Panc1 (cell line): ENCODE measurements at regions not wholly inside any gene's neighbourhood (a gene's known extent, or its start where the extent isn't known, plus 50 kb on each side); places are given as distances from the start of the nearest gene placed in this dataset.

Source experiments
- ATAC-seq: fragments of 200-7000 bp; cut with Tn5 transposase; 2 replicates; pipeline ENCODE4 v1.9.1; 2020; ENCODE audit warnings: mild to moderate bottlenecking, moderate library complexity
- BruUV-seq: library from RNA; stranded (reverse); fragments of 400-500 nt; replicated peaks from 2 replicates; lab custom pipeline; 2021; lab: Mats Ljungman, UMichigan
- CTCF ChIA-PET: fragments of 300-600 bp; sonication (Branson Sonifier 250); formaldehyde crosslinking; loops from one replicate; lab custom pipeline; 2022; ENCODE audit warnings: antibody characterized with exemption; lab: Charles Lee
- POLR2A ChIA-PET: fragments of 300-600 bp; sonication (Branson Sonifier 250); formaldehyde crosslinking; loops from one replicate; lab custom pipeline; 2022; ENCODE audit warnings: antibody characterized with exemption; lab: Charles Lee
- DNase-seq: peaks from one replicate; pipeline ENCODE4 v3.0.0-alpha.2; 2010; ENCODE audit warnings: low read depth, low spot score
- H3K27ac ChIP-seq: 2 replicates; pipeline ENCODE4 v1.5.1; 2011; ENCODE audit warnings: mild to moderate bottlenecking, low read length, inconsistent platforms
- H3K27me3 ChIP-seq: fragments of 200-500 bp; sonication (Bioruptor generic); 2 replicates; pipeline ENCODE4 v1.6.0; 2014; ENCODE audit warnings: low read length, inconsistent platforms; ENCODE audit not compliant: control insufficient read depth, insufficient read depth
- H3K36me3 ChIP-seq: fragments of 200-500 bp; sonication (Bioruptor generic); 2 replicates; pipeline ENCODE4 v1.5.1; 2014; ENCODE audit warnings: inconsistent platforms, mild to moderate bottlenecking, low read length, moderate library complexity; ENCODE audit not compliant: control insufficient read depth, insufficient read depth
- H3K4me1 ChIP-seq: 2 replicates; pipeline ENCODE4 v1.5.1; 2011; ENCODE audit warnings: inconsistent platforms, mild to moderate bottlenecking, low read length, moderate library complexity; ENCODE audit not compliant: control insufficient read depth, insufficient read depth
- H3K4me3 ChIP-seq, 2 experiments: 2 replicates each; pipeline ENCODE4 v1.5.1; 2011 to 2012; ENCODE audit warnings: low read depth in 2 of 2, low read length in 2 of 2, mild to moderate bottlenecking in 2 of 2, inconsistent platforms in 1 of 2, moderate library complexity in 1 of 2
- H3K9me3 ChIP-seq: fragments of 200-500 bp; sonication (Bioruptor generic); 2 replicates; pipeline ENCODE4 v1.5.1; 2014; ENCODE audit warnings: low read depth, mild to moderate bottlenecking, inconsistent platforms, low read length, moderate library complexity; ENCODE audit not compliant: control insufficient read depth, insufficient read depth
- POLR2AphosphoS5 ChIP-seq: IDR thresholded peaks from 2 replicates; pipeline ENCODE4 v1.6.1; 2012; ENCODE audit warnings: mild to moderate bottlenecking, low read depth, low read length, moderate library complexity
- SIN3A ChIP-seq: IDR thresholded peaks from 2 replicates; pipeline ENCODE4 v1.6.1; 2012; ENCODE audit warnings: low read depth, mild to moderate bottlenecking, low read length, moderate library complexity, borderline replicate concordance; ENCODE audit not compliant: insufficient read depth
- TCF7L2 ChIP-seq: IDR thresholded peaks from 2 replicates; pipeline ENCODE4 v1.6.1; 2011; ENCODE audit warnings: mild to moderate bottlenecking, low read depth, low read length, inconsistent platforms
- in situ Hi-C: cut with HindIII; loops from 2 replicates; pipeline ENCODE4 v1.10.0; 2016; ENCODE audit warnings: low sequenced_read_pairs, low pct_unique_long_range_greater_than_20kb
- intact Hi-C: fragments of 100-400 bp; cut with micrococcal nuclease; formaldehyde crosslinking; loops from one replicate; pipeline ENCODE4 v1.10.0; 2022; ENCODE audit not compliant: unreplicated experiment
- TF ChIP-seq, protein P1 (sequence below): fragments of 450-650 bp; IDR thresholded peaks from 2 replicates; pipeline ENCODE4 v1.5.1; 2017; ENCODE audit warnings: mild to moderate bottlenecking
- TF ChIP-seq, protein P2 (sequence below), 2 experiments: IDR thresholded peaks; 2 replicates each; pipeline ENCODE4 v1.6.1; 2011 to 2012; ENCODE audit warnings: low read depth in 2 of 2, control low read depth in 1 of 2, low read length in 1 of 2, mild to moderate bottlenecking in 1 of 2, moderate library complexity in 1 of 2; ENCODE audit not compliant: insufficient read depth in 1 of 2

- ATAC-seq (no peak), DNase-seq (no peak)
- Histone ChIP-seq H3K27me3 (no peaks in the 10 kb centered on the region), H3K4me1 (no peaks in the 10 kb centered on the region), H3K27ac (no peak overlapping the region), H3K36me3 (no peaks in the 10 kb centered on the region), H3K9me3 (no peaks in the 10 kb centered on the region), H3K4me3 (no peak overlapping the region)
- no TSS peak for BruUV-seq
- TF ChIP-seq, protein P1, sequence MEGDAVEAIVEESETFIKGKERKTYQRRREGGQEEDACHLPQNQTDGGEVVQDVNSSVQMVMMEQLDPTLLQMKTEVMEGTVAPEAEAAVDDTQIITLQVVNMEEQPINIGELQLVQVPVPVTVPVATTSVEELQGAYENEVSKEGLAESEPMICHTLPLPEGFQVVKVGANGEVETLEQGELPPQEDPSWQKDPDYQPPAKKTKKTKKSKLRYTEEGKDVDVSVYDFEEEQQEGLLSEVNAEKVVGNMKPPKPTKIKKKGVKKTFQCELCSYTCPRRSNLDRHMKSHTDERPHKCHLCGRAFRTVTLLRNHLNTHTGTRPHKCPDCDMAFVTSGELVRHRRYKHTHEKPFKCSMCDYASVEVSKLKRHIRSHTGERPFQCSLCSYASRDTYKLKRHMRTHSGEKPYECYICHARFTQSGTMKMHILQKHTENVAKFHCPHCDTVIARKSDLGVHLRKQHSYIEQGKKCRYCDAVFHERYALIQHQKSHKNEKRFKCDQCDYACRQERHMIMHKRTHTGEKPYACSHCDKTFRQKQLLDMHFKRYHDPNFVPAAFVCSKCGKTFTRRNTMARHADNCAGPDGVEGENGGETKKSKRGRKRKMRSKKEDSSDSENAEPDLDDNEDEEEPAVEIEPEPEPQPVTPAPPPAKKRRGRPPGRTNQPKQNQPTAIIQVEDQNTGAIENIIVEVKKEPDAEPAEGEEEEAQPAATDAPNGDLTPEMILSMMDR, result no peak
- no peak for TF ChIP-seq POLR2AphosphoS5
- TF ChIP-seq, protein P2, sequence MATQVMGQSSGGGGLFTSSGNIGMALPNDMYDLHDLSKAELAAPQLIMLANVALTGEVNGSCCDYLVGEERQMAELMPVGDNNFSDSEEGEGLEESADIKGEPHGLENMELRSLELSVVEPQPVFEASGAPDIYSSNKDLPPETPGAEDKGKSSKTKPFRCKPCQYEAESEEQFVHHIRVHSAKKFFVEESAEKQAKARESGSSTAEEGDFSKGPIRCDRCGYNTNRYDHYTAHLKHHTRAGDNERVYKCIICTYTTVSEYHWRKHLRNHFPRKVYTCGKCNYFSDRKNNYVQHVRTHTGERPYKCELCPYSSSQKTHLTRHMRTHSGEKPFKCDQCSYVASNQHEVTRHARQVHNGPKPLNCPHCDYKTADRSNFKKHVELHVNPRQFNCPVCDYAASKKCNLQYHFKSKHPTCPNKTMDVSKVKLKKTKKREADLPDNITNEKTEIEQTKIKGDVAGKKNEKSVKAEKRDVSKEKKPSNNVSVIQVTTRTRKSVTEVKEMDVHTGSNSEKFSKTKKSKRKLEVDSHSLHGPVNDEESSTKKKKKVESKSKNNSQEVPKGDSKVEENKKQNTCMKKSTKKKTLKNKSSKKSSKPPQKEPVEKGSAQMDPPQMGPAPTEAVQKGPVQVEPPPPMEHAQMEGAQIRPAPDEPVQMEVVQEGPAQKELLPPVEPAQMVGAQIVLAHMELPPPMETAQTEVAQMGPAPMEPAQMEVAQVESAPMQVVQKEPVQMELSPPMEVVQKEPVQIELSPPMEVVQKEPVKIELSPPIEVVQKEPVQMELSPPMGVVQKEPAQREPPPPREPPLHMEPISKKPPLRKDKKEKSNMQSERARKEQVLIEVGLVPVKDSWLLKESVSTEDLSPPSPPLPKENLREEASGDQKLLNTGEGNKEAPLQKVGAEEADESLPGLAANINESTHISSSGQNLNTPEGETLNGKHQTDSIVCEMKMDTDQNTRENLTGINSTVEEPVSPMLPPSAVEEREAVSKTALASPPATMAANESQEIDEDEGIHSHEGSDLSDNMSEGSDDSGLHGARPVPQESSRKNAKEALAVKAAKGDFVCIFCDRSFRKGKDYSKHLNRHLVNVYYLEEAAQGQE (IDR thresholded peaks at IDR 0.05; ENCODE audit: insufficient read depth in 1 of 2, low read depth in 2 of 2, low read length in 1 of 2), result no peak
- no peak for TF ChIP-seq SIN3A
- TF ChIP-seq TCF7L2, result no peak
- intact Hi-C loops, result no loop called here
- in situ Hi-C loops, result no loop called here
- CTCF ChIA-PET, result interaction anchor here (0.5 kb wide), 1 partner anchor 101 kb away, joined by 3 read pairs; no protein-coding TSS in a partner anchor
- POLR2A ChIA-PET, result no interaction called here
These were observed 191.1 kb upstream of the NUDT4 start for GRCh38 chr12:93186621-93187020.

GRCh38 chr12:93191423-93191822, 186.3 kb upstream of the NUDT4 start:
- TF ChIP-seq SIN3A (no peak), TCF7L2 (no peak), POLR2AphosphoS5 (no peak)
- TF ChIP-seq, protein P2 (IDR thresholded peaks at IDR 0.05; ENCODE audit: insufficient read depth in 1 of 2, low read depth in 2 of 2, low read length in 1 of 2), result no peak
- TF ChIP-seq, protein P1, result no peak
- intact Hi-C loops (no loop called here), in situ Hi-C loops (no loop called here)
- H3K9me3 ChIP-seq, result no peaks in the 10 kb centered on the region
- no peaks in the 10 kb centered on the region for H3K27me3 ChIP-seq
- no peak overlapping the region for H3K4me3 ChIP-seq
- H3K27ac ChIP-seq, result no peak overlapping the region
- no TSS peak for BruUV-seq
- DNase-seq (no peak), ATAC-seq (no peak)
- ChIA-PET CTCF (interaction anchor here (0.6 kb wide), 1 partner anchor 26 kb away, joined by 3 read pairs; no protein-coding TSS in a partner anchor), POLR2A (interaction anchor here (0.7 kb wide), 1 partner anchor 29 kb away, joined by 3 read pairs; no protein-coding TSS in a partner anchor)
- no peaks in the 10 kb centered on the region for H3K4me1 ChIP-seq
- H3K36me3 ChIP-seq, result no peaks in the 10 kb centered on the region
